Rectal smooth muscle tissue (tissue), 1 donor: ENCODE measurements at regions not wholly inside any gene's neighbourhood (a gene's known extent, or its start where the extent isn't known, plus 50 kb on each side); places are given as distances from the start of the nearest gene placed in this dataset.
"Not testable (repeated sequence)": the region's sequence is repeated elsewhere in the genome, so short reads cannot be mapped to it uniquely, and the experiment has no call there.

Experiments used
- H3K27ac ChIP-seq: one replicate; pipeline ENCODE4 v1.7.0; 2013; ENCODE audit warnings: low read depth, low read length, inconsistent platforms
- H3K27me3 ChIP-seq: one replicate; pipeline ENCODE4 v1.7.0; 2013; ENCODE audit warnings: low read length; ENCODE audit not compliant: control insufficient read depth, insufficient read depth
- H3K36me3 ChIP-seq: one replicate; pipeline ENCODE4 v1.7.0; 2013; ENCODE audit warnings: low read length; ENCODE audit not compliant: control insufficient read depth, insufficient read depth
- H3K4me1 ChIP-seq: one replicate; pipeline ENCODE4 v1.7.0; 2013; ENCODE audit warnings: low read length; ENCODE audit not compliant: control insufficient read depth, insufficient read depth
- H3K4me3 ChIP-seq: one replicate; pipeline ENCODE4 v1.7.0; 2013; ENCODE audit warnings: low read length
- H3K9ac ChIP-seq: one replicate; pipeline ENCODE4 v1.7.0; 2013; ENCODE audit warnings: low read length

- Histone ChIP-seq H3K4me3 (no peak overlapping the region), H3K4me1 (peaks cover 2% of the 10 kb centered on the region), H3K27ac (no peak overlapping the region), H3K36me3 (no peaks in the 10 kb centered on the region), H3K27me3 (no peaks in the 10 kb centered on the region), H3K9ac (no peak overlapping the region)
These were observed 120.5 kb upstream of the NGF start for GRCh38 chr1:115458426-115459114.

- peaks cover 2% of the 10 kb centered on the region for H3K4me1 ChIP-seq
- no peak overlapping the region for H3K9ac ChIP-seq
- H3K27ac ChIP-seq = no peak overlapping the region
- no peaks in the 10 kb centered on the region for H3K36me3 ChIP-seq
- H3K4me3 ChIP-seq = no peak overlapping the region
- H3K27me3 ChIP-seq = no peaks in the 10 kb centered on the region
These were observed 119.2 kb upstream of the NGF start for GRCh38 chr1:115457289-115457688.

DNA sequence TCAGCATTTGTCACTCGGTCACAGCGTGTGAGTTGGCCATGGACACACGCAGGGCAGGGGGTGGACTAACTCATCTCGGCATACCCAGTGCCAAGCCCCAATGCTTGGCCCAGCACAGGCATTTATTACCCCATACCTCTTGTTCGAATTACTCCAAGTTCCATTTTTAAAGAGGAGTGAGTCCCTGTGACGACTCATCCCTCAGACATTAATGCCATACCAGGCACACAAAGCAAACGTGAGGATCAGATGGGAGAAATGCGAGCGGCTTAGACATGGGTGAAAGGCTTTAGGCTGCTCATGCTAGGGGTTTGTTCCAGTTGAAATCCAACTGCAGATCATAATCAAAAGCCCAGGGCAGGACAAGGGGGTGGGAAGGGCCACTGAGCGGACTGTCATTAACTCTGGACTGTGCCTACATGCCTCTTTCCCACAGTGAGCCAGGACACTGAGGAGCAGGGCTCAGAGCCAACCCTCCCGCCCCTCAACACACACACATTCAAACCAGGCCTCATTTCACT, 118.5 kb upstream of the NGF start:
- no peak overlapping the region for H3K27ac ChIP-seq
- no peaks in the 10 kb centered on the region for H3K27me3 ChIP-seq

DNA sequence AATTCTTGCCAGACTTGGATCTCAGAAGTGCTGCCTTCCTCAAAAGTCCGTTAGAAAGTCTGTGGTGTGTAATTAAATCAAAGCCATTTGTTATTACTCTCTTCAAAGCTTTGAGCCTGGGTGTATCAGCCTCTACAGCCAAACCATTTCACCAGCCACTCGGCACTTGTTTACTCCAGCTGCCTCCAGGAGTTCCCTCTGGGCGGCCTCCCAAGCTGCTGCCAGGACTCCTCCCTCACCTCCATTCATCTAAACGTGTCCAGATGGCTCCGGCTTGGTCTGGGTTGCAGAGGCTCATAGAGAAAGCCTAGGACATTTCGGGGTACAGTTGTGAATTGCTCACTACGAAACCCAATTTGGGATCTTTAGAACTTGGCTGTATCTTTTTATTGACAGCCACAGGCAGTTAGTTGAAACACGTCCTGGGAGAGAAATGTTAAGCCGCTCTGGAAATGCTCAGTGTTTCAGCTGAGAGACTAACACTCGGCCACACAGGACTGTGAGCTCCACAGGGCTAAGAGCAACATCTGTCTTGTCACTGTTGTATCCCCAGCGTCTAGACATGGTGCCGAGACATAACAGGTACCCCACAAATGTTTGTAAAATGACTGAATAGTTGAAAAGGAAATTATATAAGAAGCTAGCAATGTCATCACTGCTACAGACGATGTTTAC, 116.9 kb upstream of the NGF start:
- no peak overlapping the region for H3K4me3 ChIP-seq
- no peaks in the 10 kb centered on the region for H3K36me3 ChIP-seq
- H3K27me3 ChIP-seq = no peaks in the 10 kb centered on the region
- H3K9ac ChIP-seq = no peak overlapping the region
- H3K27ac ChIP-seq = peak overlapping the region; percentile 14
- peaks cover 2% of the 10 kb centered on the region for H3K4me1 ChIP-seq

More for the DNA sequence above, 118.5 kb upstream of the NGF start:
- Histone ChIP-seq H3K4me1 (peaks cover 2% of the 10 kb centered on the region), H3K4me3 (no peak overlapping the region), H3K9ac (no peak overlapping the region), H3K36me3 (no peaks in the 10 kb centered on the region)

DNA sequence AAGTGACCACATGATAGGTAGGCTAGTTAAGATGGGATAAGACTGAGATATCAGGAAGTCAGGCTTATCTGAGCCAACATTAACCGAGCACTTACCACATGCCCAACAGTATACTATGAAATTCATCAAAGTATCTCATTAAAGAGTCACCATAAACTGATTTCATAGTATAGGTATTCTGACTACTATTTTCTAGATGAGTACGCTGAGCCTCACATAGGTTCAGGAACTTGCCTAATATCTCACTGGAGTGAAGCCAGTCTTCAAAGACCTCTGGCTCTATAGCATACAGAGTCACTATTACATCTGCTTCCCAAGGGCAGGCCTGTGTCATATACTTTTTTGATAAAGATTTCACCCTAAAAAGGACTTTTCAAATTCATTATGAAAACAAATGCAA, 115.6 kb upstream of the NGF start:
- Histone ChIP-seq H3K9ac (no peak overlapping the region), H3K36me3 (no peaks in the 10 kb centered on the region), H3K4me3 (no peak overlapping the region), H3K27me3 (no peaks in the 10 kb centered on the region), H3K4me1 (peaks cover 2% of the 10 kb centered on the region), H3K27ac (no peak overlapping the region)

DNA sequence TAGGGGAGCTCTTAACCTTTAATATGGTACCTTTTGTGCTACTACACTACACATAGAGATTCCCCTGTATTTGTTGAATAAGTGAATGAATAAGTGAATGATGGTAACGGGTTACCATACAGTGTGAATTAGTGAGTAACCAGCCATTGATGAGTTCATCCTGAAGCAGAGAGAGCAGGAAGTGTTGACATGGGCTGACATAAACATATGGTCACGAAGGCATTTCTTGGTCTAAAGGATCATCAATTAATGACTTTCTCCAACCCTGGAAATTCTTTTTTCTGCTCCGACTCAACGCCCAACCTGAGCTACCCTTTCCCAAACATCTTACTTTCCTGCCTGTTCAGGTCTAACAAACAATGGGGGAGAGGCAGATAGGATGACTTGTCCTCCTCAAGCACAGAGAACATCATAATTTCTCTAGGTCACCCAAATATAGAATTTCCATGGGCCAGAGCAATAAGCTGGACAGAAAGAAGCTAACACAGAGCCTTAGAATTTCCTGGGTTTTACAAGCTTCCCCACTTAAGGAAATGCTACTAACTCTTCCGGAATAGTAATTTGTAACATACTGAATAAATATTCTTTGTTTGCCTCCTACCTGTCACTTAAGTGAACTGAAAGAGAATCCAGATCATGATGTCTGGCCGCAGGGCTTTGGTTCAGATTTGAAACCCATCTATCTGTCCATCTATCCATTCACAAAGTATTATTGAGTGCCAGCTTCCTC, 114.7 kb upstream of the NGF start:
- no peaks in the 10 kb centered on the region for H3K27me3 ChIP-seq
- no peak overlapping the region for H3K4me3 ChIP-seq
- peaks cover 3% of the 10 kb centered on the region for H3K4me1 ChIP-seq
- no peak overlapping the region for H3K9ac ChIP-seq
- H3K36me3 ChIP-seq = no peaks in the 10 kb centered on the region
- no peak overlapping the region for H3K27ac ChIP-seq

- Histone ChIP-seq H3K36me3 (no peaks in the 10 kb centered on the region), H3K27me3 (no peaks in the 10 kb centered on the region), H3K4me3 (no peak overlapping the region), H3K9ac (no peak overlapping the region), H3K4me1 (peaks cover 4% of the 10 kb centered on the region), H3K27ac (no peak overlapping the region)
These were observed 112.5 kb upstream of the NGF start for GRCh38 chr1:115450501-115451040.

DNA sequence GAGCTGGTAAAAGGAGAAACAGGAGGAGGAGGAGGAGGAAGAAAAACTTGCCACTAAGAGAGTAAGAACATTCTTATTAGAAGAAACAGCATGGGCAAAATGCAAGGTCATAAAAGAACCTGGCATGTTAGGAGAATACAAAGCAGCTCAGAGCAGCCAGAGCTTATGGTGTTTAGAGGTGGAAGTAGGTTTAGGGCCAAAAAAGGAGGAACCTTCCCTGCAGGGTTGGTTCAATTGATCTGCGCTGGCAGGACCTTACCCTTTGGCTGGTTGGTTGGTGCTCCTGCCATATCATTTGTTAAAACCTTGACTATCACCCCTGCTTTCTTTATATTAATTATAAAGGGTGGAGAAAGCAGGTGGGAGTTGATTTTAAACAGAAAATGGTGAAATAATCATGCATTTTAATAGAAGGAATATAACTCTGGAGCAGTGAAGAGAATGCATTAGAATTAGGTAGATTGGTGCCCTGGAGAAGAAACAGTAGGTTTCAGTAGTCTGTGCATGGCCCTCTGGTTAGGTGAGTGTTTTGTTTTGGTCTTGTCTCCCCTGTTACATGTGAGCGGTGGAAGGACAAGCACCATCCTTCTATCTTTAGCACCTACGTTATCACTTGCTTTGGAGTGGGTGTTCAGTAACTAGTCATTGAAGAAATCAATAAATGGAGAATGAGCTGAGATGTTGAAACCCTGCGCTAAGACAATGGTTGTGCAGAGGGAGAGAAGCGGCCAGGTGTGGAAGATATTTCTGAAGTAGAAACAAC, 110.4 kb upstream of the NGF start:
- Histone ChIP-seq H3K9ac (no peak overlapping the region), H3K27ac (no peak overlapping the region), H3K4me3 (no peak overlapping the region), H3K27me3 (no peaks in the 10 kb centered on the region), H3K36me3 (no peaks in the 10 kb centered on the region), H3K4me1 (peaks cover 3% of the 10 kb centered on the region)

DNA sequence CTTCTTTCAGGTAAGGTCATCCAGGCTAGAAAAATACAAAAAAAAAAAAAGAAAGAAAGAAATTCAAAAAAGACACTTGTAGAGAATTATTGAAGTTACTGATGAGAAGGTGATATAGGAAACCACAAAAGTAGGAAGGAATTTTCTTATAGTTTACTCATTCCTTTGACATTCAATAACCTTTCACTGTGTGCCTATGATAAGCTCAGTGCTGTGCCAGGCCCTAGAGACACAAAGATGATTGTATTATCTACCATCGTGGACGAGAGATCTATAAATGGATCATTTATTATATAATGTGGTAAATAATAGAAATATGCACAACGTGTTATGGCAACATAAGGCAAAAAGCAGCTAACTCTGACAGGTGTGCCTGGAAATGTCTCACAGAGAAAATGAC, 109.6 kb upstream of the NGF start:
- no peaks in the 10 kb centered on the region for H3K27me3 ChIP-seq
- peaks cover 3% of the 10 kb centered on the region for H3K4me1 ChIP-seq
- no peaks in the 10 kb centered on the region for H3K36me3 ChIP-seq
- no peak overlapping the region for H3K9ac ChIP-seq
- no peak overlapping the region for H3K4me3 ChIP-seq
- H3K27ac ChIP-seq = no peak overlapping the region

DNA sequence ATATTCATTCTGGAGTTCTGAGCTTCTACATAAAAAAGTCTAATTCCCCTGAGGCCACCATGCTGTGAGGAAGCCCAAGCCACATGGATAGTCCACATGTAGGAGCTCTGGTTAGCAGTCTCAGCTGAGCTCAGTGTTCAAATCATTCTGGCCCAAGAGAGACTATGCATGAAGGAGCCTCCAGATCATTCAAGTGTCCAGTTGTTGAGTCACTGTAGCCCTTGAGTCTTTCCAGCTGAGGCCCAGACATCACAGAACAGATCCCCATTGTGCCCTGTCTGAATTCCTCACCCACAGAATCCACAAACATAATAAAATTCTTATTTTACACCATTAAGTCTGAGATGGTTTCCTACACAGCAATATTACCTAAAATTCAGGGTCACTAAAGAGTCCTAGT, 107.0 kb upstream of the NGF start:
- H3K4me1 ChIP-seq = peaks cover 3% of the 10 kb centered on the region
- H3K27ac ChIP-seq = no peak overlapping the region
- no peak overlapping the region for H3K4me3 ChIP-seq
- no peak overlapping the region for H3K9ac ChIP-seq
- no peaks in the 10 kb centered on the region for H3K36me3 ChIP-seq
- no peaks in the 10 kb centered on the region for H3K27me3 ChIP-seq

DNA sequence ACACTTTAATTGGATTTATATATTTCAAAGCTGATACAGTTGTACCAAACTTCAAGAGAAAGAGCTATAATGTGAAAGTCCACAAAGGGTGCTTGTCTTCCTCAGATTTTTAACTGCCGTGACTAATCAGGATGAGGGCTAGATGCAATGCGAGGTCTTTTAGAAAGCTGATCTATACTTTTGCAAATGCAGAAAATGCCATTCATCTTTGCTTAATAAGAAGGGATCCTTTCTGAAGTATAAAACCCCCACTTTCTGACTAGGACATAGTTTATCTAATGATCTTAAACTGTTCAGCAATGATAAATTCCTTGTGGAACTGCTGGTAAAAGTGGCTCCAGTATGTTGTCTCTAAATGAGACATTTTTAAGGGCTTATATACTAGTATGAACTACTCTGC, 102.7 kb upstream of the NGF start:
- H3K4me3 ChIP-seq = no peak overlapping the region
- H3K36me3 ChIP-seq = no peaks in the 10 kb centered on the region
- H3K27ac ChIP-seq = no peak overlapping the region
- no peaks in the 10 kb centered on the region for H3K27me3 ChIP-seq
- no peak overlapping the region for H3K9ac ChIP-seq
- H3K4me1 ChIP-seq = no peaks in the 10 kb centered on the region

DNA sequence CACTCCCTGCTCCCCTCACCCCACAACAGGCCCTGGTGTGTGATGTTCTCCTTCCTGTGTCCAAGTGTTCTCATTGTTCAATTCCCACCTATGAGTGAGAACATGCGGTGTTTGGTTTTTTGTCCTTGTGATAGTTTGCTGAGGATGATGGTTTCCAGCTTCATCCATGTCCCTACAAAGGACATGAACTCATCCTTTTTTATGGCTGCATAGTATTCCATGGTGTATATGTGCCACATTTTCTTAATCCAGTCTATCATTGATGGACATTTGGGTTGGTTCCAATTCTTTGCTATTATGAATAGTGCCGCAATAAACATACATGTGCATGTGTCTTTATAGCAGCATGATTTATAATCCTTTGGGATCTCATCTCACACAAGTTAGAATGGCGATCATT, 101.5 kb upstream of the NGF start:
- H3K27me3 ChIP-seq, H3K9ac ChIP-seq, H3K4me1 ChIP-seq, H3K4me3 ChIP-seq, H3K27ac ChIP-seq, H3K36me3 ChIP-seq: not testable (repeated sequence)
